Right lobe of liver (tissue), 4 donors: ENCODE measurements at regions not wholly inside any gene's neighbourhood (a gene's known extent, or its start where the extent isn't known, plus 50 kb on each side); places are given as distances from the start of the nearest gene placed in this dataset.

ENCODE experiments used
- POLR2A ChIP-seq: fragments of 450-650 bp; IDR thresholded peaks from one replicate; pipeline ENCODE4 v1.6.1; 2017; ENCODE audit warnings: antibody characterized with exemption, mild to moderate bottlenecking
- TF ChIP-seq, protein P1 (sequence below), 4 donors: fragments of 200-600 bp in 3 of 4; fragments of 450-650 bp in 1 of 4; IDR thresholded peaks; one replicate each; pipeline versions ENCODE4 v1.5.1 to v1.8.0; 2016 to 2022; ENCODE audit warnings: antibody characterized with exemption in 4 of 4, mild to moderate bottlenecking in 2 of 4
- donor health status: DM: no; HTN: no; CAD: no.
- donor health status: DM: no; HTN: no; CAD: no.
- donor health status: DM: no; HTN: yes; CAD: no.

DNA sequence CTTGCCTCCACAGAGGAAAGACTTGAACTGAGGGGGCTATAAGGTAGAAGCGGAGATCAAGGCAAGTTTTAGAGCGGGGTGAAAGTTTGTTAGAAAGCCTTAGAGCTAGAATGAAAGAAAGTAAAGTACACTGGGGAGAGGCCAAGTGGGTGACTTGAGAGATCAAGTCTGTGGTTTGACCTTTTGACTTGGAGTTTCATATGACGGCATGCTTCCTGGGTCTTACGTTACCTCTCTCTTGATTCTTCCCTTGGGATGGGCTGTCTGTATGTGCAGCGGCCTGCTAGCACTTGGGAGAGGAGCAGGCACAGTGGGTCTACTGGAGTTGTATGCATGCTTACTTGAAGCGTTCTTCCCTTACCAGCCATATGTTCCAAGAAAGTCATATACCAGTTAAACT is 1768.5 kb downstream of the PCDH9 start:
- TF ChIP-seq POLR2A = no peak
- TF ChIP-seq, protein P1, sequence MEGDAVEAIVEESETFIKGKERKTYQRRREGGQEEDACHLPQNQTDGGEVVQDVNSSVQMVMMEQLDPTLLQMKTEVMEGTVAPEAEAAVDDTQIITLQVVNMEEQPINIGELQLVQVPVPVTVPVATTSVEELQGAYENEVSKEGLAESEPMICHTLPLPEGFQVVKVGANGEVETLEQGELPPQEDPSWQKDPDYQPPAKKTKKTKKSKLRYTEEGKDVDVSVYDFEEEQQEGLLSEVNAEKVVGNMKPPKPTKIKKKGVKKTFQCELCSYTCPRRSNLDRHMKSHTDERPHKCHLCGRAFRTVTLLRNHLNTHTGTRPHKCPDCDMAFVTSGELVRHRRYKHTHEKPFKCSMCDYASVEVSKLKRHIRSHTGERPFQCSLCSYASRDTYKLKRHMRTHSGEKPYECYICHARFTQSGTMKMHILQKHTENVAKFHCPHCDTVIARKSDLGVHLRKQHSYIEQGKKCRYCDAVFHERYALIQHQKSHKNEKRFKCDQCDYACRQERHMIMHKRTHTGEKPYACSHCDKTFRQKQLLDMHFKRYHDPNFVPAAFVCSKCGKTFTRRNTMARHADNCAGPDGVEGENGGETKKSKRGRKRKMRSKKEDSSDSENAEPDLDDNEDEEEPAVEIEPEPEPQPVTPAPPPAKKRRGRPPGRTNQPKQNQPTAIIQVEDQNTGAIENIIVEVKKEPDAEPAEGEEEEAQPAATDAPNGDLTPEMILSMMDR (IDR thresholded peaks at IDR 0.05) = no peak
